Raji (cell line): ENCODE measurements at regions not wholly inside any gene's neighbourhood (a gene's known extent, or its start where the extent isn't known, plus 50 kb on each side); places are given as distances from the start of the nearest gene placed in this dataset.

Experiments
- POLR2A ChIP-seq: IDR thresholded peaks from 2 replicates; pipeline ENCODE4 v1.6.1; 2011; ENCODE audit warnings: low read depth, low read length, control low read depth; ENCODE audit not compliant: insufficient read depth

GRCh38 chr22:48868554-48868953 is 959.1 kb downstream of the BRD1 start:
- no peak for TF ChIP-seq POLR2A

GRCh38 chr22:48867891-48868290 is 959.8 kb downstream of the BRD1 start:
- no peak for TF ChIP-seq POLR2A

- TF ChIP-seq POLR2A: no peak
These were observed 960.6 kb downstream of the BRD1 start for GRCh38 chr22:48866906-48867681.

GRCh38 chr22:48864748-48865147 is 962.9 kb downstream of the BRD1 start:
- no peak for TF ChIP-seq POLR2A

- TF ChIP-seq POLR2A: no peak
These were observed 963.6 kb downstream of the BRD1 start for GRCh38 chr22:48863965-48864528.

- no peak for TF ChIP-seq POLR2A
These were observed 967.1 kb downstream of the BRD1 start for GRCh38 chr22:48860557-48860956.

- no peak for TF ChIP-seq POLR2A
These were observed 968.8 kb downstream of the BRD1 start for GRCh38 chr22:48858856-48859255.

- TF ChIP-seq POLR2A: no peak
These were observed 969.6 kb downstream of the BRD1 start for GRCh38 chr22:48858121-48858520.

GRCh38 chr22:48857202-48857805 is 970.4 kb downstream of the BRD1 start:
- no peak for TF ChIP-seq POLR2A

- no peak for TF ChIP-seq POLR2A
These were observed 971.4 kb downstream of the BRD1 start for GRCh38 chr22:48856308-48856615.

GRCh38 chr22:48855593-48856307 is 971.9 kb downstream of the BRD1 start:
- TF ChIP-seq POLR2A: no peak

- no peak for TF ChIP-seq POLR2A
These were observed 972.7 kb downstream of the BRD1 start for GRCh38 chr22:48855013-48855412.

GRCh38 chr22:48853627-48854240 is 973.9 kb downstream of the BRD1 start:
- TF ChIP-seq POLR2A: no peak

GRCh38 chr22:48851933-48852549 is 975.6 kb downstream of the BRD1 start:
- TF ChIP-seq POLR2A: no peak
